ENCODE measurements at regions not wholly inside any gene's neighbourhood (a gene's known extent, or its start where the extent isn't known, plus 50 kb on each side); places are given as distances from the start of the nearest gene placed in this dataset.

- no peak for DNase-seq
- Histone ChIP-seq H3K36me3 (ENCODE audit: control insufficient read depth, insufficient read depth, low read length) (no peaks in the 10 kb centered on the region), H3K27me3 (replicated peaks; ENCODE audit: control insufficient read depth, insufficient read depth, low read length) (no peaks in the 10 kb centered on the region), H3K4me3 (ENCODE audit: low read depth, low read length) (no peak overlapping the region), H3K4me1 (no peaks in the 10 kb centered on the region), H3K9me3 (no peaks in the 10 kb centered on the region)
- no peaks in the 10 kb centered on the region for H3K36me3 Mint-ChIP-seq (ENCODE audit: insufficient read depth, unreplicated experiment)
- no TSS peak for BruUV-seq (replicated peaks)
- ChIA-PET CTCF (no interaction called here), POLR2A (no interaction called here)
- no peaks in the 10 kb centered on the region for H3K27me3 Mint-ChIP-seq (ENCODE audit: insufficient read depth, unreplicated experiment)
- no peak for TF ChIP-seq CTCF (IDR thresholded peaks at IDR 0.05; ENCODE audit: insufficient read depth in 1 of 2, low read depth in 1 of 2, low read length in 1 of 2, severe bottlenecking in 1 of 2, unreplicated experiment in 1 of 2)
- H3K4me3 Mint-ChIP-seq (ENCODE audit: unreplicated experiment): no peak overlapping the region
- no peaks in the 10 kb centered on the region for H3K9me3 Mint-ChIP-seq (ENCODE audit: unreplicated experiment)
- no peak overlapping the region for H3K27ac Mint-ChIP-seq (ENCODE audit: unreplicated experiment)
- no peaks in the 10 kb centered on the region for H3K4me1 Mint-ChIP-seq (ENCODE audit: low read depth, unreplicated experiment)
- intact Hi-C loops (cut with micrococcal nuclease; ENCODE audit: unreplicated experiment): no loop called here
Observed at GRCh38 chr16:35134471-35134870, 1675.1 kb downstream of the TP53TG3F start.

GRCh38 chr16:35140293-35140986 is 1681.0 kb downstream of the TP53TG3F start:
- no TSS peak for BruUV-seq (replicated peaks)
- no peak for TF ChIP-seq CTCF (IDR thresholded peaks at IDR 0.05; ENCODE audit: insufficient read depth in 1 of 2, low read depth in 1 of 2, low read length in 1 of 2, severe bottlenecking in 1 of 2, unreplicated experiment in 1 of 2)
- peaks cover 21% of the 10 kb centered on the region for H3K9me3 Mint-ChIP-seq (ENCODE audit: unreplicated experiment)
- intact Hi-C loops (cut with micrococcal nuclease; ENCODE audit: unreplicated experiment): no loop called here
- Histone ChIP-seq H3K9me3 (no peaks in the 10 kb centered on the region), H3K27me3 (replicated peaks; ENCODE audit: control insufficient read depth, insufficient read depth, low read length) (no peaks in the 10 kb centered on the region), H3K4me3 (ENCODE audit: low read depth, low read length) (no peak overlapping the region), H3K4me1 (no peaks in the 10 kb centered on the region), H3K36me3 (ENCODE audit: control insufficient read depth, insufficient read depth, low read length) (no peaks in the 10 kb centered on the region)
- DNase-seq: no peak
- ChIA-PET POLR2A (no interaction called here), CTCF (no interaction called here)
- H3K4me1 Mint-ChIP-seq (ENCODE audit: low read depth, unreplicated experiment): no peaks in the 10 kb centered on the region
- no peak overlapping the region for H3K4me3 Mint-ChIP-seq (ENCODE audit: unreplicated experiment)
- H3K27ac Mint-ChIP-seq (ENCODE audit: unreplicated experiment): no peak overlapping the region
- H3K36me3 Mint-ChIP-seq (ENCODE audit: insufficient read depth, unreplicated experiment): no peaks in the 10 kb centered on the region
- H3K27me3 Mint-ChIP-seq (ENCODE audit: insufficient read depth, unreplicated experiment): no peaks in the 10 kb centered on the region

GRCh38 chr16:35141303-35141702 is 1681.9 kb downstream of the TP53TG3F start:
- no peak for DNase-seq
- Mint-ChIP-seq H3K36me3 (ENCODE audit: insufficient read depth, unreplicated experiment) (no peaks in the 10 kb centered on the region), H3K27me3 (ENCODE audit: insufficient read depth, unreplicated experiment) (no peaks in the 10 kb centered on the region), H3K27ac (ENCODE audit: unreplicated experiment) (no peak overlapping the region), H3K9me3 (ENCODE audit: unreplicated experiment) (peaks cover 21% of the 10 kb centered on the region), H3K4me1 (ENCODE audit: low read depth, unreplicated experiment) (no peaks in the 10 kb centered on the region), H3K4me3 (ENCODE audit: unreplicated experiment) (no peak overlapping the region)
- no peaks in the 10 kb centered on the region for H3K27me3 ChIP-seq (replicated peaks; ENCODE audit: control insufficient read depth, insufficient read depth, low read length)
- no peak for TF ChIP-seq CTCF (IDR thresholded peaks at IDR 0.05; ENCODE audit: insufficient read depth in 1 of 2, low read depth in 1 of 2, low read length in 1 of 2, severe bottlenecking in 1 of 2, unreplicated experiment in 1 of 2)
- ChIA-PET POLR2A (no interaction called here), CTCF (no interaction called here)
- intact Hi-C loops (cut with micrococcal nuclease; ENCODE audit: unreplicated experiment): no loop called here
- no peaks in the 10 kb centered on the region for H3K36me3 ChIP-seq (ENCODE audit: control insufficient read depth, insufficient read depth, low read length)
- H3K4me1 ChIP-seq: no peaks in the 10 kb centered on the region
- no TSS peak for BruUV-seq (replicated peaks)
- no peak overlapping the region for H3K4me3 ChIP-seq (ENCODE audit: low read depth, low read length)
- H3K9me3 ChIP-seq: no peaks in the 10 kb centered on the region
